SU-DHL-6 (cell line): ENCODE measurements at regions not wholly inside any gene's neighbourhood (a gene's known extent, or its start where the extent isn't known, plus 50 kb on each side); places are given as distances from the start of the nearest gene placed in this dataset.

Experiments
- CTCF ChIP-seq: fragments of 200-600 bp; sonication (generic); IDR thresholded peaks from one replicate; pipeline ENCODE4 v1.5.1; 2017; ENCODE audit warnings: antibody characterized with exemption, mild to moderate bottlenecking, low read length, moderate library complexity; ENCODE audit not compliant: insufficient read depth, poor library complexity, severe bottlenecking
- EZH2phosphoT487 ChIP-seq: fragments of 200-600 bp; sonication (generic), shearing (Covaris generic); conservative IDR thresholded peaks from 2 replicates; pipeline ENCODE4 v1.6.1; 2018; ENCODE audit warnings: mild to moderate bottlenecking, antibody characterized with exemption, low read length, moderate library complexity, mixed read lengths

GRCh38 chr21:18666725-18667124 is 263.1 kb upstream of the TMPRSS15 start:
- TF ChIP-seq CTCF = no peak
- no peak for TF ChIP-seq EZH2phosphoT487
